Esophagus squamous epithelium (tissue), 5 donors: ENCODE measurements at regions not wholly inside any gene's neighbourhood (a gene's known extent, or its start where the extent isn't known, plus 50 kb on each side); places are given as distances from the start of the nearest gene placed in this dataset.

ENCODE experiments used
- DNase-seq: peaks from one replicate; lab custom pipeline; 2025; lab: John Stamatoyannopoulos, UW
- H3K27ac ChIP-seq, 4 donors: fragments of 200-600 bp; sonication (generic); one replicate each; pipeline ENCODE4 v1.5.1; 2016 to 2019; ENCODE audit warnings: mild to moderate bottlenecking in 1 of 4
- H3K27me3 ChIP-seq, 4 donors: fragments of 200-600 bp; sonication (generic); 1 replicate in 3 of 4; 2 replicates in 1 of 4; pipeline versions ENCODE4 v1.5.1 to v1.6.0; 2017 to 2021; ENCODE audit warnings: antibody characterized with exemption in 1 of 4
- H3K36me3 ChIP-seq, 3 donors: fragments of 200-600 bp; sonication (generic); one replicate each; pipeline ENCODE4 v1.5.1; 2016 to 2019
- H3K4me1 ChIP-seq, 3 donors: fragments of 200-600 bp; sonication (generic); one replicate each; pipeline ENCODE4 v1.5.1; 2017 to 2019
- H3K4me3 ChIP-seq, 4 donors: fragments of 200-600 bp; sonication (generic); 1 replicate in 3 of 4; 2 replicates in 1 of 4; pipeline ENCODE4 v1.5.1; 2016 to 2019; ENCODE audit warnings: mild to moderate bottlenecking in 2 of 4, moderate library complexity in 1 of 4
- H3K9me3 ChIP-seq, 3 donors: fragments of 200-600 bp; sonication (generic); one replicate each; pipeline ENCODE4 v1.5.1; 2016 to 2019
- CTCF ChIP-seq, 6 experiments: fragments of 450-650 bp in 4 of 6; fragments of 200-600 bp in 2 of 6; sonication (generic) in 2 of 6; IDR thresholded peaks; one replicate each; pipeline ENCODE4 v1.5.1; 2016 to 2019; ENCODE audit warnings: antibody characterized with exemption in 6 of 6, mild to moderate bottlenecking in 4 of 6, moderate library complexity in 4 of 6
- POLR2A ChIP-seq, 4 donors: fragments of 450-650 bp; IDR thresholded peaks; one replicate each; pipeline ENCODE4 v1.6.1; 2017; ENCODE audit warnings: antibody characterized with exemption in 4 of 4, mild to moderate bottlenecking in 4 of 4, moderate library complexity in 3 of 4
- WGBS, 2 donors: methylation state at CpG; one replicate each; pipeline ENCODE4 v1.1.5; 2018; 5-methylcytosine and 5-hydroxymethylcytosine counted together
- intact Hi-C: fragments of 100-400 bp; cut with DNase I; formaldehyde crosslinking; loops from one replicate; pipeline ENCODE4 v1.15.0; 2022
- donor health status: DM: yes; HTN: yes; CAD: no.

- Histone ChIP-seq H3K9me3 (peaks cover 0 to 12% (median 3%) of the 10 kb centered on the region in 3 donors), H3K36me3 (no peaks in the 10 kb centered on the region), H3K4me3 (no peak overlapping the region), H3K27ac (no peak overlapping the region), H3K4me1 (no peaks in the 10 kb centered on the region), H3K27me3 (no peaks in the 10 kb centered on the region)
- WGBS, 2 donors: 30 to 40% methylated on average over 4 of the region's 4 CpGs
- intact Hi-C loops: no loop called here
- TF ChIP-seq CTCF (IDR thresholded peaks at IDR 0.05) (no peak), POLR2A (IDR thresholded peaks at IDR 0.05) (no peak)
- no peak for DNase-seq
These were observed 295.0 kb upstream of the NCAM2 start for GRCh38 chr21:20703112-20703767.

GRCh38 chr21:20720623-20721022 lies 277.6 kb upstream of the NCAM2 start:
- no peak overlapping the region for H3K4me3 ChIP-seq
- no peaks in the 10 kb centered on the region for H3K27me3 ChIP-seq
- no peak overlapping the region for H3K27ac ChIP-seq
- intact Hi-C loops: no loop called here
- no peaks in the 10 kb centered on the region for H3K36me3 ChIP-seq
- TF ChIP-seq POLR2A (IDR thresholded peaks at IDR 0.05) (no peak), CTCF (IDR thresholded peaks at IDR 0.05) (no peak)
- 41 to 42% methylated on average over 2 of the region's 2 CpGs for WGBS, 2 donors
- no peak for DNase-seq
- peaks cover 0 to 10% (median 8%) of the 10 kb centered on the region in 3 donors for H3K9me3 ChIP-seq
- no peaks in the 10 kb centered on the region for H3K4me1 ChIP-seq

- 61 to 63% methylated on average over 6 of the region's 6 CpGs for WGBS, 2 donors
- DNase-seq: no peak
- intact Hi-C loops: no loop called here
- Histone ChIP-seq H3K4me3 (no peak overlapping the region), H3K4me1 (no peaks in the 10 kb centered on the region), H3K9me3 (peaks cover 0 to 13% (median 8%) of the 10 kb centered on the region in 3 donors), H3K36me3 (no peaks in the 10 kb centered on the region), H3K27ac (no peak overlapping the region), H3K27me3 (no peaks in the 10 kb centered on the region)
- TF ChIP-seq CTCF (IDR thresholded peaks at IDR 0.05) (no peak), POLR2A (IDR thresholded peaks at IDR 0.05) (no peak)
These were observed 277.1 kb upstream of the NCAM2 start for GRCh38 chr21:20721151-20721550.

DNA sequence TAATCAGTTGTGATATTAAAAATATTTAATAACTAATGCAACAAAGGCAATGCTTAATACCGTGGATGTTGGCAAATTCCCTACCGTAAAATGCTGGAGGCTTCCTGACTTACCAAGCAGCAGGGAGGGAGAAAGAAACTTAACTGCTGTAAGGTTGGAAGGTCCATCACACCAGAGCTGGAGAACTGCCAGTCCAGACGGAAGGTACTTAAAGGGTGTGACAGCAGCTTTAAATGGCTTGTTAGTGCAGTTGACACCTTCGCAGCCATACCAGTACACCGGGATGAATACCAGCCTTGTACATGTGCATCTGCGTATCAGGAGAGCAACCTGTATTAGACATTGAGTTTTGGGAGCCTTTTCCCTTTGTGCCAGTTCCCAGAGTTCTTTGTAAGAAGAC lies 269.5 kb upstream of the NCAM2 start:
- 68 to 88% methylated on average over 6 of the region's 6 CpGs for WGBS, 2 donors
- no peaks in the 10 kb centered on the region for H3K4me1 ChIP-seq
- H3K27ac ChIP-seq: no peak overlapping the region
- peaks cover 0 to 10% (median 0%) of the 10 kb centered on the region in 3 donors for H3K9me3 ChIP-seq
- no peaks in the 10 kb centered on the region for H3K27me3 ChIP-seq
- H3K36me3 ChIP-seq: no peaks in the 10 kb centered on the region
- TF ChIP-seq CTCF (IDR thresholded peaks at IDR 0.05) (no peak), POLR2A (IDR thresholded peaks at IDR 0.05) (no peak)
- no peak for DNase-seq
- intact Hi-C loops: no loop called here
- no peak overlapping the region for H3K4me3 ChIP-seq

DNA sequence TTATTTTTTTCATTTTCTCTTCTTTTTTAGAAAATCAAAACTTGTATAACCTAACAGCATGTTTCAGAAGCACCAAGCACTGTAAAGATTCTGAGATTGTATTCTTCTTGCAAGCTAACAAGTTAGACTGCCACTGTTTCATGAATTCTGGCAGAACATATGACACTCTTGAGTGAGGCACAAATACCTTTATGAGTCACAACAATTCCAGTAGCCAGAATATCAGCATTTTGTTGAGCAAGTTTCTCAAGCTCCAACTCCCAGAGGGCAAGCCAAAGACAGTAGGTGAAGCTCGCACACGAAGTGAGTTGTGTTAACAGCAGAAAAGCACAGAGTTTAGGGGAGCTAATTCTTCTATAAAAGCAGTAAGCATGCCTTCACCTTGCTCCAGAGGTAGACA lies 268.8 kb upstream of the NCAM2 start:
- Histone ChIP-seq H3K27me3 (no peaks in the 10 kb centered on the region), H3K27ac (no peak overlapping the region), H3K36me3 (no peaks in the 10 kb centered on the region), H3K9me3 (peaks cover 0 to 17% (median 0%) of the 10 kb centered on the region in 3 donors), H3K4me3 (no peak overlapping the region), H3K4me1 (no peaks in the 10 kb centered on the region)
- no peak for TF ChIP-seq POLR2A (IDR thresholded peaks at IDR 0.05)
- TF ChIP-seq CTCF (IDR thresholded peaks at IDR 0.05): no peak
- WGBS, 2 donors: 53 to 68% methylated on average over 2 of the region's 2 CpGs
- intact Hi-C loops: no loop called here
- no peak for DNase-seq
